HepG2 (cell line): ENCODE measurements at regions not wholly inside any gene's neighbourhood (a gene's known extent, or its start where the extent isn't known, plus 50 kb on each side); places are given as distances from the start of the nearest gene placed in this dataset.

Experiments used
- ATAC-seq: fragments of 200-7000 bp; cut with Tn5 transposase; 3 replicates; pipeline ENCODE4 v1.9.1; 2020; ENCODE audit warnings: mild to moderate bottlenecking, moderate library complexity
- BruUV-seq: library from RNA; stranded (reverse); fragments of 400-500 nt; replicated peaks from 2 replicates; lab custom pipeline; 2021; lab: Mats Ljungman, UMichigan
- CTCF ChIA-PET: fragments of 300-600 bp; formaldehyde crosslinking; extraction: SDS; loops from one replicate; lab custom pipeline; 2021; ENCODE audit warnings: low total read pairs, inconsistent platforms, low intra/inter-chr PET ratio; lab: Yijun Ruan, JAX
- POLR2A ChIA-PET: fragments of 350-600 bp; sonication (Branson Sonifier 250); formaldehyde crosslinking; loops from one replicate; lab custom pipeline; 2020; ENCODE audit warnings: antibody characterized with exemption, inconsistent platforms; lab: Yijun Ruan, JAX
- DNase-seq: peaks from one replicate; pipeline ENCODE4 v3.0.0-alpha.2; 2015; ENCODE audit warnings: low spot score
- FAIRE-seq: peaks from 3 replicates; lab custom pipeline; 2011; peaks lifted over from hg19 to GRCh38; lab: Jason Lieb, UNC
- H2AFZ ChIP-seq: one replicate; pipeline ENCODE4 v1.6.1; 2011; ENCODE audit warnings: low read length, inconsistent platforms
- H3K27ac ChIP-seq: fragments of 300-600 bp; 3 replicates; pipeline ENCODE4 v1.8.0; 2011; ENCODE audit warnings: mixed run types, mild to moderate bottlenecking, mixed read lengths, low read length, inconsistent platforms; ENCODE audit not compliant: insufficient read depth; ENCODE audit errors: extremely low read length
- H3K27me3 ChIP-seq, 2 experiments: fragments of 200-600 bp in 1 of 2; 2 replicates in 1 of 2; 3 replicates in 1 of 2; pipeline versions ENCODE4 v1.6.0 to v1.8.0; 2011; ENCODE audit warnings: low read length in 2 of 2, mild to moderate bottlenecking in 2 of 2, moderate library complexity in 2 of 2, inconsistent platforms in 1 of 2; ENCODE audit not compliant: insufficient read depth in 2 of 2, control insufficient read depth in 1 of 2
- H3K36me3 ChIP-seq, 2 experiments: fragments of 200-600 bp in 1 of 2; replicated peaks in 1 of 2; 2 replicates in 1 of 2; 3 replicates in 1 of 2; pipeline versions ENCODE4 v1.5.1 to v1.8.0; 2011; ENCODE audit warnings: low read length in 2 of 2, inconsistent platforms in 1 of 2; ENCODE audit not compliant: insufficient read depth in 2 of 2, control insufficient read depth in 1 of 2
- H3K4me1 ChIP-seq: 2 replicates; pipeline ENCODE4 v1.5.1; 2012; ENCODE audit warnings: low read length, inconsistent platforms; ENCODE audit not compliant: insufficient read depth
- H3K4me2 ChIP-seq: 2 replicates; pipeline ENCODE4 v1.6.0; 2011; ENCODE audit warnings: low read depth, low read length, inconsistent platforms
- H3K4me3 ChIP-seq, 3 experiments: fragments of 200-600 bp in 1 of 3; sonication (generic), shearing (Covaris generic) in 1 of 3; replicated peaks in 1 of 3; 2 replicates each; pipeline ENCODE4 v1.5.1; 2011 to 2016; ENCODE audit warnings: low read length in 3 of 3, inconsistent platforms in 2 of 3, low read depth in 2 of 3, mild to moderate bottlenecking in 2 of 3, control low read depth in 1 of 3, mixed read lengths in 1 of 3; ENCODE audit not compliant: insufficient read depth in 1 of 3
- H3K79me2 ChIP-seq: one replicate; pipeline ENCODE4 v1.6.1; 2011; ENCODE audit warnings: low read length, inconsistent platforms; ENCODE audit not compliant: insufficient read depth
- H3K9ac ChIP-seq: 2 replicates; pipeline ENCODE4 v1.6.0; 2011; ENCODE audit warnings: mild to moderate bottlenecking, low read depth, low read length, inconsistent platforms; ENCODE audit not compliant: insufficient read depth
- H3K9me3 ChIP-seq: 2 replicates; pipeline ENCODE4 v1.5.1; 2012; ENCODE audit warnings: mild to moderate bottlenecking, low read length
- H4K20me1 ChIP-seq: 2 replicates; pipeline ENCODE4 v1.6.0; 2011; ENCODE audit warnings: inconsistent platforms, mild to moderate bottlenecking, low read length, moderate library complexity; ENCODE audit not compliant: insufficient read depth
- MED8 ChIP-seq: sonication (generic); formaldehyde crosslinking; IDR thresholded peaks from 2 replicates; pipeline ENCODE4 v1.8.1; 2023; ENCODE audit warnings: mild to moderate bottlenecking, missing genetic modification reagents; ENCODE audit not compliant: insufficient replicate concordance
- RERE ChIP-seq: IDR thresholded peaks from 2 replicates; pipeline ENCODE4 v1.6.1; 2016; ENCODE audit warnings: low read depth, missing genetic modification reagents, missing compliant biosample characterization
- TAF15 ChIP-seq: fragments of 200-400 bp; formaldehyde crosslinking; IDR thresholded peaks from one replicate; pipeline ENCODE4 v1.6.1; 2018; ENCODE audit warnings: mild to moderate bottlenecking, low read depth, low read length; ENCODE audit not compliant: poor library complexity, severe bottlenecking
- ZBTB42 ChIP-seq: sonication (generic); formaldehyde crosslinking; IDR thresholded peaks from 2 replicates; pipeline ENCODE4 v1.5.0; 2020; ENCODE audit warnings: mild to moderate bottlenecking, missing genetic modification reagents
- ZGPAT ChIP-seq: IDR thresholded peaks from 2 replicates; pipeline ENCODE4 v1.6.1; 2016; ENCODE audit warnings: mild to moderate bottlenecking
- ZNF256 ChIP-seq: sonication (generic); formaldehyde crosslinking; conservative IDR thresholded peaks from 2 replicates; pipeline ENCODE4 v1.4.0; 2020; ENCODE audit warnings: missing genetic modification reagents
- ZNF280D ChIP-seq: sonication (generic); formaldehyde crosslinking; IDR thresholded peaks from 2 replicates; pipeline ENCODE4 v1.5.1; 2020; ENCODE audit warnings: mild to moderate bottlenecking, missing genetic modification reagents
- ZNF530 ChIP-seq: sonication (generic); formaldehyde crosslinking; IDR thresholded peaks from 2 replicates; pipeline ENCODE4 v1.5.0; 2020; ENCODE audit warnings: low read depth, mild to moderate bottlenecking, missing genetic modification reagents
- ZNF570 ChIP-seq: sonication (generic); formaldehyde crosslinking; IDR thresholded peaks from 2 replicates; pipeline ENCODE4 v1.4.0; 2020; ENCODE audit warnings: mild to moderate bottlenecking, missing genetic modification reagents, borderline replicate concordance
- ZNF780A ChIP-seq: sonication (generic); formaldehyde crosslinking; IDR thresholded peaks from 2 replicates; pipeline ENCODE4 v1.8.0; 2022; ENCODE audit warnings: mild to moderate bottlenecking, missing genetic modification reagents, moderate library complexity
- ZZZ3 ChIP-seq: sonication (generic); formaldehyde crosslinking; IDR thresholded peaks from 2 replicates; pipeline ENCODE4 v1.4.0; 2020; ENCODE audit warnings: missing genetic modification reagents, mild to moderate bottlenecking, borderline replicate concordance
- WGBS: methylation state at CpG from one replicate; pipeline ENCODE4 v1.1.6; 2017; ENCODE audit warnings: low lambda C conversion rate; 5-methylcytosine and 5-hydroxymethylcytosine counted together
- in situ Hi-C: cut with HindIII; loops from 2 replicates; pipeline ENCODE4 v1.10.0; 2017; ENCODE audit warnings: low pct_unique_long_range_greater_than_20kb; ENCODE audit not compliant: extremely low pct_ligation_motif_present
- intact Hi-C: fragments of 100-400 bp; cut with micrococcal nuclease; formaldehyde crosslinking; loops from one replicate; pipeline ENCODE4 v1.10.0; 2022; ENCODE audit not compliant: unreplicated experiment

- no peak overlapping the region for H3K4me3 ChIP-seq
- POLR2A ChIA-PET, result no interaction called here
- FAIRE-seq, result no peak
These were observed 629.4 kb upstream of the KCND2 start for GRCh38 chr7:119643558-119643957.

More at GRCh38 chr7:119643558-119643957, 629.4 kb upstream of the KCND2 start:
- no peaks in the 10 kb centered on the region for H3K36me3 ChIP-seq
- TF ChIP-seq RERE (CRISPR knock-in tag) (no peak), ZZZ3 (no peak), ZNF570 (CRISPR knock-in tag) (no peak), MED8 (CRISPR knock-in tag) (no peak), ZNF780A (CRISPR knock-in tag) (no peak), ZNF280D (CRISPR knock-in tag) (no peak), ZNF256 (CRISPR knock-in tag) (no peak), ZBTB42 (CRISPR knock-in tag) (no peak), TAF15 (no peak), ZGPAT (no peak), ZNF530 (CRISPR knock-in tag) (no peak)
- BruUV-seq, result no TSS peak
- no peaks in the 10 kb centered on the region for H3K79me2 ChIP-seq
- no peaks in the 10 kb centered on the region for H3K27me3 ChIP-seq
- CTCF ChIA-PET, result no interaction called here
- peaks cover 7% of the 10 kb centered on the region for H3K9me3 ChIP-seq
- in situ Hi-C loops, result no loop called here
- H3K27ac ChIP-seq, result no peak overlapping the region
- no peak overlapping the region for H2AFZ ChIP-seq
- H3K4me2 ChIP-seq, result no peak overlapping the region
- DNase-seq, result no peak
- intact Hi-C loops, result no loop called here
- 24% methylated on average over 6 of the region's 6 CpGs for WGBS
- H3K9ac ChIP-seq, result no peak overlapping the region
- H3K4me1 ChIP-seq, result no peaks in the 10 kb centered on the region
- no peak for ATAC-seq
- no peaks in the 10 kb centered on the region for H4K20me1 ChIP-seq
